Urinary bladder (tissue), 3 donors: ENCODE measurements at regions not wholly inside any gene's neighbourhood (a gene's known extent, or its start where the extent isn't known, plus 50 kb on each side); places are given as distances from the start of the nearest gene placed in this dataset.
A peak's percentile ranks its signal among the peaks of the same experiment; 100 is the strongest.

Experiments
- DNase-seq: peaks from one replicate; pipeline ENCODE4 v3.0.0-alpha.2; 2015; ENCODE audit errors: extremely low spot score
- H3K27ac ChIP-seq: one replicate; pipeline ENCODE4 v1.5.1; 2013; ENCODE audit warnings: low read depth, mild to moderate bottlenecking, moderate library complexity
- H3K36me3 ChIP-seq: one replicate; pipeline ENCODE4 v1.6.1; 2013; ENCODE audit warnings: mild to moderate bottlenecking, moderate library complexity; ENCODE audit not compliant: insufficient read depth
- H3K4me1 ChIP-seq: one replicate; pipeline ENCODE4 v1.6.1; 2013; ENCODE audit warnings: mild to moderate bottlenecking, moderate library complexity; ENCODE audit not compliant: insufficient read depth
- H3K4me3 ChIP-seq: one replicate; pipeline ENCODE4 v1.5.1; 2013; ENCODE audit warnings: low read depth, low read length
- WGBS: extraction: QIAGEN DNeasy Blood & Tissue Kit; methylation state at CpG from one replicate; pipeline ENCODE4 v1.1.7; 2013; 5-methylcytosine and 5-hydroxymethylcytosine counted together
- donor health status: healthy with polysubstance abuse.
- donor health status: healthy.

GRCh38 chr9:117587263-117587662 lies 116.9 kb upstream of the TLR4 start:
- Histone ChIP-seq H3K27ac (no peak overlapping the region), H3K4me3 (no peak overlapping the region), H3K36me3 (no peaks in the 10 kb centered on the region), H3K4me1 (no peaks in the 10 kb centered on the region)
- DNase-seq = no peak
- 76% methylated on average over 2 of the region's 2 CpGs for WGBS

- no peaks in the 10 kb centered on the region for H3K4me1 ChIP-seq
- no peak for DNase-seq
- H3K36me3 ChIP-seq = no peaks in the 10 kb centered on the region
- WGBS = 60% methylated on average over 3 of the region's 3 CpGs
- H3K27ac ChIP-seq = no peak overlapping the region
- no peak overlapping the region for H3K4me3 ChIP-seq
Observed at GRCh38 chr9:117574099-117574498, 130.1 kb upstream of the TLR4 start.

- no peaks in the 10 kb centered on the region for H3K36me3 ChIP-seq
- no peak overlapping the region for H3K4me3 ChIP-seq
- no peak for DNase-seq
- WGBS = 73% methylated on average over 1 of the region's 1 CpG
- H3K27ac ChIP-seq = no peak overlapping the region
- H3K4me1 ChIP-seq = no peaks in the 10 kb centered on the region
Observed at GRCh38 chr9:117564839-117565238, 139.4 kb upstream of the TLR4 start.

GRCh38 chr9:117561761-117562160 lies 142.4 kb upstream of the TLR4 start:
- H3K27ac ChIP-seq = no peak overlapping the region
- H3K36me3 ChIP-seq = no peaks in the 10 kb centered on the region
- 27% methylated on average over 2 of the region's 2 CpGs for WGBS
- no peak for DNase-seq
- H3K4me1 ChIP-seq = no peaks in the 10 kb centered on the region
- H3K4me3 ChIP-seq = no peak overlapping the region

- DNase-seq = no peak
Observed at GRCh38 chr9:117555964-117556629, 141.2 kb upstream of the ASTN2 start.

GRCh38 chr9:117552811-117553210 lies 138.0 kb upstream of the ASTN2 start:
- no peak overlapping the region for H3K27ac ChIP-seq
- H3K36me3 ChIP-seq = no peaks in the 10 kb centered on the region
- H3K4me3 ChIP-seq = no peak overlapping the region
- 91% methylated on average over 2 of the region's 2 CpGs for WGBS
- no peak for DNase-seq
- H3K4me1 ChIP-seq = no peaks in the 10 kb centered on the region

More at GRCh38 chr9:117555964-117556629, 141.2 kb upstream of the ASTN2 start:
- Histone ChIP-seq H3K4me3 (no peak overlapping the region), H3K27ac (no peak overlapping the region), H3K4me1 (no peaks in the 10 kb centered on the region), H3K36me3 (no peaks in the 10 kb centered on the region)
- 60% methylated on average over 5 of the region's 5 CpGs for WGBS

- 43% methylated on average over 2 of the region's 2 CpGs for WGBS
- no peak for DNase-seq
- Histone ChIP-seq H3K36me3 (no peaks in the 10 kb centered on the region), H3K4me1 (no peaks in the 10 kb centered on the region), H3K27ac (no peak overlapping the region), H3K4me3 (no peak overlapping the region)
Observed at GRCh38 chr9:117551171-117551570, 136.3 kb upstream of the ASTN2 start.

- DNase-seq = no peak
- H3K36me3 ChIP-seq = no peaks in the 10 kb centered on the region
- no peak overlapping the region for H3K27ac ChIP-seq
- no peaks in the 10 kb centered on the region for H3K4me1 ChIP-seq
- H3K4me3 ChIP-seq = no peak overlapping the region
- WGBS = 25% methylated on average over 3 of the region's 3 CpGs
Observed at GRCh38 chr9:117549444-117549843, 134.6 kb upstream of the ASTN2 start.

- WGBS = 59% methylated on average over 2 of the region's 2 CpGs
- no peak overlapping the region for H3K4me3 ChIP-seq
Observed at GRCh38 chr9:117548556-117548955, 133.7 kb upstream of the ASTN2 start.

GRCh38 chr9:117547904-117548303 lies 133.0 kb upstream of the ASTN2 start:
- H3K36me3 ChIP-seq = no peaks in the 10 kb centered on the region
- no peaks in the 10 kb centered on the region for H3K4me1 ChIP-seq
- WGBS = 47% methylated on average over 3 of the region's 3 CpGs
- no peak overlapping the region for H3K27ac ChIP-seq
- DNase-seq = no peak
- H3K4me3 ChIP-seq = no peak overlapping the region

More at GRCh38 chr9:117548556-117548955, 133.7 kb upstream of the ASTN2 start:
- Histone ChIP-seq H3K27ac (no peak overlapping the region), H3K36me3 (no peaks in the 10 kb centered on the region), H3K4me1 (no peaks in the 10 kb centered on the region)
- no peak for DNase-seq

- no peak overlapping the region for H3K27ac ChIP-seq
- H3K4me1 ChIP-seq = no peaks in the 10 kb centered on the region
- no peak overlapping the region for H3K4me3 ChIP-seq
- DNase-seq = peak; percentile 5
- H3K36me3 ChIP-seq = no peaks in the 10 kb centered on the region
- 13% methylated on average over 20 of the region's 20 CpGs for whole genome bisulfite sequencing
Observed at GRCh38 chr9:117546894-117547678, 132.2 kb upstream of the ASTN2 start.

- no peak overlapping the region for H3K4me3 ChIP-seq
- no peak overlapping the region for H3K27ac ChIP-seq
- H3K36me3 ChIP-seq = no peaks in the 10 kb centered on the region
- 74% methylated on average over 1 of the region's 1 CpG for WGBS
- DNase-seq = no peak
- H3K4me1 ChIP-seq = no peaks in the 10 kb centered on the region
Observed at GRCh38 chr9:117545846-117546245, 131.0 kb upstream of the ASTN2 start.

- H3K27ac ChIP-seq = no peak overlapping the region
- H3K36me3 ChIP-seq = no peaks in the 10 kb centered on the region
- no peak overlapping the region for H3K4me3 ChIP-seq
- WGBS = 39% methylated on average over 2 of the region's 2 CpGs
- no peak for DNase-seq
- no peaks in the 10 kb centered on the region for H3K4me1 ChIP-seq
Observed at GRCh38 chr9:117543089-117543488, 128.2 kb upstream of the ASTN2 start.

- WGBS = 37% methylated on average over 3 of the region's 3 CpGs
- no peak for DNase-seq
- H3K27ac ChIP-seq = no peak overlapping the region
- H3K4me3 ChIP-seq = no peak overlapping the region
- H3K36me3 ChIP-seq = no peaks in the 10 kb centered on the region
- H3K4me1 ChIP-seq = no peaks in the 10 kb centered on the region
Observed at GRCh38 chr9:117542021-117542420, 127.2 kb upstream of the ASTN2 start.
